GM23248 (cell line): ENCODE measurements at regions not wholly inside any gene's neighbourhood (a gene's known extent, or its start where the extent isn't known, plus 50 kb on each side); places are given as distances from the start of the nearest gene placed in this dataset.
"Not testable (repeated sequence)": the region's sequence is repeated elsewhere in the genome, so short reads cannot be mapped to it uniquely, and the experiment has no call there.

Experiments used
- DNase-seq: peaks from one replicate; pipeline ENCODE4 v3.0.0-alpha.2; 2015
- H2AFZ ChIP-seq: fragments of 200-600 bp; sonication (generic); 2 replicates; pipeline ENCODE4 v1.6.1; 2016; ENCODE audit warnings: antibody characterized with exemption
- H3F3A ChIP-seq: fragments of 200-600 bp; sonication (generic); 2 replicates; pipeline ENCODE4 v1.6.1; 2016; ENCODE audit warnings: mild to moderate bottlenecking, antibody characterized with exemption, mixed run types; ENCODE audit not compliant: insufficient read depth
- H3K27ac ChIP-seq: fragments of 200-600 bp; sonication (generic); 2 replicates; pipeline ENCODE4 v1.5.1; 2016; ENCODE audit warnings: mild to moderate bottlenecking
- H3K27me3 ChIP-seq: fragments of 200-600 bp; sonication (generic); replicated peaks from 2 replicates; pipeline ENCODE4 v1.6.1; 2016; ENCODE audit warnings: mild to moderate bottlenecking; ENCODE audit not compliant: insufficient read depth
- H3K36me3 ChIP-seq: fragments of 200-600 bp; sonication (generic); 2 replicates; pipeline ENCODE4 v1.6.1; 2016; ENCODE audit warnings: low read depth, mild to moderate bottlenecking
- H3K4me1 ChIP-seq: fragments of 200-600 bp; sonication (generic); 2 replicates; pipeline ENCODE4 v1.6.1; 2016; ENCODE audit warnings: mild to moderate bottlenecking; ENCODE audit not compliant: insufficient read depth
- H3K4me2 ChIP-seq: fragments of 200-600 bp; sonication (generic); one replicate; pipeline ENCODE4 v1.6.1; 2016; ENCODE audit warnings: mild to moderate bottlenecking; ENCODE audit not compliant: unreplicated experiment
- H3K4me3 ChIP-seq: fragments of 200-600 bp; sonication (generic); 2 replicates; pipeline ENCODE4 v1.5.1; 2016; ENCODE audit warnings: mild to moderate bottlenecking
- H3K79me2 ChIP-seq: fragments of 200-600 bp; sonication (generic); 2 replicates; pipeline ENCODE4 v1.6.1; 2016; ENCODE audit warnings: mild to moderate bottlenecking; ENCODE audit not compliant: insufficient read depth
- H3K9ac ChIP-seq: fragments of 200-600 bp; sonication (generic); 2 replicates; pipeline ENCODE4 v1.6.1; 2016; ENCODE audit warnings: mild to moderate bottlenecking
- H3K9me2 ChIP-seq: fragments of 200-600 bp; sonication (generic); 2 replicates; pipeline ENCODE4 v1.6.1; 2016; ENCODE audit warnings: mixed run types, mild to moderate bottlenecking, moderate library complexity; ENCODE audit not compliant: insufficient read depth
- H3K9me3 ChIP-seq: fragments of 200-600 bp; sonication (generic); one replicate; pipeline ENCODE4 v1.6.1; 2017; ENCODE audit warnings: low read depth
- H4K20me1 ChIP-seq: fragments of 200-600 bp; sonication (generic); 2 replicates; pipeline ENCODE4 v1.6.0; 2016; ENCODE audit not compliant: insufficient read depth
- EZH2 ChIP-seq: fragments of 200-600 bp; sonication (generic); IDR thresholded peaks from 2 replicates; pipeline ENCODE4 v1.6.1; 2018; ENCODE audit warnings: antibody characterized with exemption, mild to moderate bottlenecking; ENCODE audit not compliant: insufficient read depth, poor library complexity, severe bottlenecking
- EZH2phosphoT487 ChIP-seq: fragments of 200-600 bp; sonication (generic); IDR thresholded peaks from 2 replicates; pipeline ENCODE4 v1.6.1; 2018; ENCODE audit warnings: antibody characterized with exemption, moderate library complexity, mild to moderate bottlenecking, low read depth; ENCODE audit not compliant: insufficient read depth
- WGBS, 2 experiments: methylation state at CpG; one replicate each; pipeline ENCODE4 v1.1.6; 2015 to 2017; ENCODE audit warnings: low lambda C conversion rate in 2 of 2, low coverage in 1 of 2; ENCODE audit errors: missing lambda C conversion rate in 2 of 2; 5-methylcytosine and 5-hydroxymethylcytosine counted together
- in situ Hi-C: fragments of 300-500 bp; cut with MboI; formaldehyde crosslinking; loops from 2 replicates; pipeline ENCODE4 v1.15.0; 2020

DNA sequence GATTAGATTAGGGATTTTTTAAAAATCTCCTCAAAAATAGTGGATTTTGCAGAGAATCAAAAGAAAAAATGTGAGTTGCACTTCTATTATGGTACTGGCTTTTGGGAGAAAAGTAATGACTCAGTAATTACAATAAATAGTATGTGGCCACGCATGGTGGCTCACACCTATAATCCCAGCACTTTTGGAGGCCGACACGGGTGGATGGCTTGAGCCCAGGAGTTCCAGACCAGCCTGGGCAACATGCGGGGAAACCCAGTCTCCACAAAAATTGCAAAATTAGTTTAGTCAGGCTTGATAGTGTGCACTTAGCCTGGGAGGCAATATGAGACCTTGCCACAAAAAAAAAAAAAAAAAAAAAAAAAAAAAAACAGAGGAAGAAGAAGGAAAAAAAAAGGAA lies 1098.2 kb downstream of the ZPLD1 start:
- Histone ChIP-seq H3K27me3 (no peaks in the 10 kb centered on the region), H2AFZ (no peak overlapping the region), H3K4me3 (no peak overlapping the region), H3K36me3 (no peaks in the 10 kb centered on the region), H4K20me1 (no peaks in the 10 kb centered on the region), H3K9me2 (no peaks in the 10 kb centered on the region), H3K9ac (no peak overlapping the region), H3K9me3 (no peaks in the 10 kb centered on the region), H3K27ac (no peak overlapping the region), H3F3A (no peaks in the 10 kb centered on the region), H3K4me1 (no peaks in the 10 kb centered on the region), H3K4me2 (no peak overlapping the region), H3K79me2 (no peaks in the 10 kb centered on the region)
- in situ Hi-C loops: no loop called here
- no peak for DNase-seq
- TF ChIP-seq EZH2 (no peak), EZH2phosphoT487 (no peak)
- 49 to 55% methylated on average over 4 of the region's 4 CpGs for WGBS, 2 experiments

GRCh38 chr3:103554451-103554850 lies 1119.6 kb downstream of the ZPLD1 start:
- H3K79me2 ChIP-seq: no peaks in the 10 kb centered on the region
- no peaks in the 10 kb centered on the region for H3F3A ChIP-seq
- no peak overlapping the region for H3K27ac ChIP-seq
- H3K4me3 ChIP-seq: no peak overlapping the region
- H3K4me1 ChIP-seq: no peaks in the 10 kb centered on the region
- no peaks in the 10 kb centered on the region for H3K27me3 ChIP-seq
- no peak overlapping the region for H3K9ac ChIP-seq
- no peaks in the 10 kb centered on the region for H4K20me1 ChIP-seq
- no peak for TF ChIP-seq EZH2phosphoT487
- TF ChIP-seq EZH2: no peak
- no peak overlapping the region for H2AFZ ChIP-seq
- no peaks in the 10 kb centered on the region for H3K9me3 ChIP-seq
- H3K9me2 ChIP-seq: no peaks in the 10 kb centered on the region
- DNase-seq: no peak
- in situ Hi-C loops: no loop called here
- no peaks in the 10 kb centered on the region for H3K36me3 ChIP-seq
- no peak overlapping the region for H3K4me2 ChIP-seq
- 16 to 26% methylated on average over 8 of the region's 8 CpGs for WGBS, 2 experiments

DNA sequence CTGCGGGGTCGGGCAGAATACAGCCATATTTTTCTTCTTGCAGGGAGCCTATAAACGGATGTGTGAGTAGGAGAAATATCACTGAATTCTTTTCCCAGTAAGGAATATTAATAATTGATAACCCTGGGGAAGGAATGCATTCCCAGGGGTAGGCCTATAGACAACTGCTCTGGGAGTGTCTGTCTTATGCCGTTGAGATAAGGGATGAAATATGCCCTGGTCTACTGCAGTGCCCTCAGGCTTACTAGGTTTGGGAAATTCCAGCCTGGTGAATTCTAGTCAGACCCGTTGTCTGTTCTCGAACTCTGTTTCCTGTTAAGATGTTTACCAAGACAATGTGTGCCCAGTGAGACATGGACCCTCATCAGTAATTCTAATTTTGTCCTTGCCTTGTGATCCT lies 1129.3 kb downstream of the ZPLD1 start:
- H3F3A ChIP-seq, H3K4me1 ChIP-seq, H3K4me2 ChIP-seq, H3K9me3 ChIP-seq, H3K27ac ChIP-seq, H3K36me3 ChIP-seq, H3K79me2 ChIP-seq, H3K9me2 ChIP-seq, H2AFZ ChIP-seq, H3K4me3 ChIP-seq, in situ Hi-C loops, H3K27me3 ChIP-seq, H4K20me1 ChIP-seq, DNase-seq, H3K9ac ChIP-seq: not testable (repeated sequence)
- WGBS, 2 experiments: 36 to 39% methylated on average over 6 of the region's 6 CpGs

- H3K27ac ChIP-seq: no peak overlapping the region
- H3K9me3 ChIP-seq: no peaks in the 10 kb centered on the region
- no peaks in the 10 kb centered on the region for H3K9me2 ChIP-seq
- H2AFZ ChIP-seq: no peak overlapping the region
- H3K9ac ChIP-seq: no peak overlapping the region
- H3K4me3 ChIP-seq: no peak overlapping the region
- TF ChIP-seq EZH2 (no peak), EZH2phosphoT487 (no peak)
- DNase-seq: no peak
- H4K20me1 ChIP-seq: no peaks in the 10 kb centered on the region
- H3K36me3 ChIP-seq: no peaks in the 10 kb centered on the region
- no peaks in the 10 kb centered on the region for H3K79me2 ChIP-seq
- H3K27me3 ChIP-seq: no peaks in the 10 kb centered on the region
- no peaks in the 10 kb centered on the region for H3K4me1 ChIP-seq
- no peak overlapping the region for H3K4me2 ChIP-seq
- 13 to 15% methylated on average over 4 of the region's 4 CpGs for WGBS, 2 experiments
- in situ Hi-C loops: no loop called here
- no peaks in the 10 kb centered on the region for H3F3A ChIP-seq
Observed at GRCh38 chr3:103585809-103586208, 1151.0 kb downstream of the ZPLD1 start.

DNA sequence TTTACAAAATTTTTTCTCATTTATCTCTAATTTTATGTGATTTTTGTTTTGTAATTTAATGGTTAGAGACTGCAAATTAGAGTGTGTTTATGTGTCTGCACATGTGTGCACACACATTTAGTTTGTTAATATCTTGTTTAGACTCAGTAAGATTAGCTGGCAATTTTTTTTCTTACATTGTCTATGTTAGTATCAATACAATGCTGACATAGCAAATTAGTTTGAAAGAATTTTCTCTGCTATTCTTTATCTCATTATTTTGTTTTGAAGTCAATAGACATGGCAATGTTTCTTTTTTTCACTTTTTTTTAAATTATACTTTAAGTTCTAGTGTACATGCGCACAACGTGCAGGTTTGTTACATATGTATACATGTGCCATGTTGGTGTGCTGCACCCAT lies 1155.0 kb downstream of the ZPLD1 start:
- H3K9ac ChIP-seq: no peak overlapping the region
- H3K36me3 ChIP-seq: no peaks in the 10 kb centered on the region
- no peaks in the 10 kb centered on the region for H3K9me2 ChIP-seq
- H3K4me2 ChIP-seq: no peak overlapping the region
- no peaks in the 10 kb centered on the region for H3F3A ChIP-seq
- H3K27me3 ChIP-seq: no peaks in the 10 kb centered on the region
- H2AFZ ChIP-seq: no peak overlapping the region
- no peaks in the 10 kb centered on the region for H3K4me1 ChIP-seq
- H3K9me3 ChIP-seq: no peaks in the 10 kb centered on the region
- no peaks in the 10 kb centered on the region for H4K20me1 ChIP-seq
- no peak for DNase-seq
- no peaks in the 10 kb centered on the region for H3K79me2 ChIP-seq
- 59 to 60% methylated on average over 2 of the region's 2 CpGs for WGBS, 2 experiments
- in situ Hi-C loops: no loop called here
- no peak for TF ChIP-seq EZH2
- no peak for TF ChIP-seq EZH2phosphoT487
- H3K27ac ChIP-seq: no peak overlapping the region
- H3K4me3 ChIP-seq: no peak overlapping the region
